GM19372 (cell line): ENCODE measurements at regions not wholly inside any gene's neighbourhood (a gene's known extent, or its start where the extent isn't known, plus 50 kb on each side); places are given as distances from the start of the nearest gene placed in this dataset.

ENCODE experiments used
- ATAC-seq: cut with Tn5 transposase; IDR thresholded peaks from one replicate; pipeline ENCODE4 v1.9.1; 2021; ENCODE audit warnings: mild to moderate bottlenecking, low read depth, moderate library complexity; ENCODE audit not compliant: unreplicated experiment

DNA sequence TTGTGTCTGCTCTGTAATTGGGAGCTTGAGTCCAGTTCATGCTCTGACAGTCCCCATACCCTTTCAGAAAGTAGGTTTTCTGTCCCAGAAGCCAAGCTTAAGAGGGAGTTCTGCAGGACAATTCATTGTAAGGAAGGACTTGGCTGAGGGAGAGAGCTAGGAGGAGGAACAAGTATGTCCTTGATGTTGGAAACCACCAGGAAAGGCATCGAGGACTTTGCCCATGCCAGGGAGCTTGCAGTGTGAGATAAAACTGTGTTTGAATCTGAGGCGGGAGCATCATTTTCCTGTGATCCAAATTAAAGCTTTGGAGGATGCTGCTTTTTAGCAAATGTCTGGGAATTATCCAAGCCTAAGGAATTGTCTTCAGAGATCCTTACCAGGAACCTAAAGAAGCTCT, 175.3 kb downstream of the EMP1 start:
- ATAC-seq: no peak

DNA sequence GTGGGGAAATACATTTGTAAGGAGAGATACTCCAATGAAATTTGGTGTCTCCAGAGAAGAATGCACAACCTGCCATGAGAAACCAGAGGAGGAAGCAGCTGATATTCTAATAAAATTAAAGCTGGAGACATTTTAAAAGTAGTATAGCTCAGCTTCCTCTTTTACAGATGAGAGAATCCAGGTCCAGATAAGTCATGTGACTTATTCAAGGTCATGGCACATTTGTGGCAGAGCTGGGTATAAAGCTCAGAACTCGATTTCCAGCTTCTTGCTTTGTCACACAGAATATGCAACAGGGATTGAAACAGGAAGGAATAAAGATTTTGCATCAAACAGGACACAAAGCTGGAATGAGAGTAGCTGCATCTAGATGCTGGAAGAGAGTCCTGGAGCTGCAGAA, 174.8 kb downstream of the EMP1 start:
- no peak for ATAC-seq

DNA sequence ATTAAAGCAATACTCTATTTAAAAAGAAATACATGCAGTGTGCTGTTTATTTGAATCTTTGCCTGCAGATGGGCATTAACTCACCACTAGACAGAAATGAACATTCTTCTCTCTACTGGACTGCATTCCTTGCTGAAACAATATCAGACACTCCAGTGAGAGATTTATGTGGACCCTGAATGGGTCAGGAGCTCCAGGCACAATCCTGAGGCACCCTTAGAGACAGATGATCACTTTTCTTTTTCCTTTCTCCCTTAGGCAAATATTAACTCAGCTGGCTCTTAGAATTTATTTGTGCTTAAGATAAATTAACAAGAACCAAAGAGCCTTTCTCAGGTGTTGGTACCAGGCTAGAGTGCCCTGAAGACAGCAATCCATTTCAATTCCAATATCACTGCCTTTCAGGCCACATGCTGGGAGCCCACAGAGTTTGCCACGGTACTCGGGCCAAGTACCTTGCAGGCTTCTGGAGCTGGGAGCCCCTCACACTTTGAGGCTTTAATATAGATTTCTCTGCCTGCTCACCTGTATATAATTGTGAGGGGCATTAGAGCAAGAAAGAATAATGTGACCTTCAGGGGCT, 173.0 kb downstream of the EMP1 start:
- ATAC-seq: no peak

DNA sequence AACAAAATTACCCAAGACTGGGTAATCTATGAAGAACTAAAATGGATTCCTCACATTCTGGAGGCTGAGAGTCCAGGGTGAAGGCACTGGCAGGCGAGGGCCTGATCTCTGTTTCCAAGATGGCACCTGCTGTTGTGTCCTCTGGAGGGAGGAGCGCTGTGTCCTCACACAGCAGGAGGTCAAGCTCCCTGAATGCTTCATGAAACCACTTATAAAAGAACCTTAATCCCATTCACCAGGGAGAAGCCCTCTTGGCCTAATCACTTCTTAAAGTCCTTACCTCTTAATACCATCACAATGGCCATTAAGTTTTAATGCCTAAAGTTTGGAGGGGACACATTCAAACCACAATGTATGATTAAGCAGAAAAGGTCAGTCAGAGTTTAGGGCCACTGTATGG, 172.4 kb downstream of the EMP1 start:
- ATAC-seq: no peak

DNA sequence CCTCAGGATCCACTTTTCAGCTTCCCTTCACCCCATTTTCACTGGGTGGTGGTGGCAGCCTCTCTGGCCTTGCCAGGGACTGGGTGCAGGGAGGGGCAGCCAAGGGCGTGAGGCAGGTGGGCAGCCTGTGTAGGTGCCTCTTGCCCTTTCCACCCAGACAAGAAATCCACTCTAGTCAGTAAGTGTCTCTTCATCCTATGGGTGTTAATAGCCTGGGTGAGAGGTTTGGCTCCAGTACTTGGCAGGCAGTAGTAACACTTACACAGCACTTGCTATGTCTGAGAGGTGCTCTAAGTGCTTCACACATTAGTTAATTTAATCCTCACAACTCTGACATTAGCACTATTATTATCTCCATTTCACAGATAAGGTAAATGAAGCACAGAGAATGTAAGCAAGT, 171.9 kb downstream of the EMP1 start:
- ATAC-seq: no peak

DNA sequence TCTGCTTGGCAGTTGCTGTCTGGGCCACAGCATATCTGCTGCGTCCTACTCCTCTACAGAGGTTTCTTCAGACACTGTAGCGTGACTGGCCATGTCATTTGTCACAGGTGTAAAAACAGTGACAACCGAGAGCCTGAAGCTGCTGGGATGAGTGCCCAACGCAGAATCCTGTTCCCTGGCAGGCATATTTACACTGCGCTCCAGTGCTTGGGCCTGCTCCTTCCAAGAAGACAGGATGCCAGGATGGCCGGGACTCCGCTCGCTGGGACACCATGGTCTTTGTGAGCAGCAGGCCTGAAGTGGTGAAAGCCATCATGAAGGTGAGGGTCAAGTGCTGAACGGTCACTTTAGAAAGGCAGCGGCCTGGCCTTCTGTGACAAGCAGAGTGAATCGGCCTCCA, 171.4 kb downstream of the EMP1 start:
- ATAC-seq: no peak

DNA sequence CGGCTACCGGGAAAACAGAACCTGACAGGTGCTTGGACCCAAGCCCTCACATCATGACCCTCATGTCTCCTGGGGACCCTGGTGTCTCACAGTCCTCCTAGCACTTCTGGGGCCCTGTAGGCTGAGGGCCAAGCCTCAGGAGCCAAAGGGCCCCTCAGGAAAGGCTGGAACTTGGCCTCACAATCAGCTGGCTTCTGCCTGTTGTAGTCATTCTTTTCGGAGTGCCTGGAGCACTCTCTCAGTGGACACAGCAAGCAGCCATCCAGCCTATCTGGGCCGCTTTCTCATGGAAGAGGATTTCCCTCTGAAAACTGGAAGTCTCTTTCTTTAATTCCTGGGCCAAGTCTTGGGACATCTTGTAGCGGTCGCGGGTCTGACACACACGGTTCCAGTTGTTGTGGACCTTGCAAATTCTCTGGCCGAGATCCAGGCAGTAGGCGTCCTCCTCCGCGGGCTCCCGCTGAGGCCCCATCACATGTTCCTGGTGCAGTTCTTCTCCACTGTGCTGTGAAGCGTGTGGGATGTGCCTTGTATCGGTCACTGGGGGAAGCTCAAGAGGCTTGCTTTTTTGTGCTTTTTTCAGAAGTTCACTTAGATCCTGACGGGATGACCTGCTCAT, 169.3 kb downstream of the EMP1 start:
- ATAC-seq: no peak

DNA sequence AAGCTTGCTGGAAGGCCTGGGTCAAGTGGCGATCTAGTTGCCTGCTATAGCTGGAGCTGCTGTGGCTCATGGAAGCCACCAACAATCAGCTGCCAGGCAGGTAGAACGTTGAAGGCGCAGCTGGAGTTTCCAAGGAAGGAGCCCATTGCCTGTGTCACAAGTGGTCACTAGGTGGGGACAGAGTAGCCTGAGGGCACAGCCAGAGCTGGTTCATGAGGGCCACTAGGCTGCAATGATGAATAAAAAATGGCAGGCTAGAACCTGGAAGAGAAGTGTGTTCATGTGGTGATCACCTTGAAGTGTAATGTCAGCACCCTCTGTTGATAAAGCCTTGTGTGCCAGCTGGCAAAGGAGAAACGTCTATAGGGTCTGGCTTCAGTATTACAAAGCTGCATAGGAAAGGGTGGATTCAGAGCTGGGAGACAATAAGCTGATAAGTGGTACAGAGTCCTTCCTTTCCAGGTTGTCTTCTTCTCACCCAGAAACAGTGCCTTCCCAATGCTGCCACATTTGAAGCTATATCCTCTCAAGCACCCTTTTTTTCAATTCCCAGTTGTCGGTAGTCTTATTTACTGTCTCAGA, 165.8 kb downstream of the EMP1 start:
- no peak for ATAC-seq

DNA sequence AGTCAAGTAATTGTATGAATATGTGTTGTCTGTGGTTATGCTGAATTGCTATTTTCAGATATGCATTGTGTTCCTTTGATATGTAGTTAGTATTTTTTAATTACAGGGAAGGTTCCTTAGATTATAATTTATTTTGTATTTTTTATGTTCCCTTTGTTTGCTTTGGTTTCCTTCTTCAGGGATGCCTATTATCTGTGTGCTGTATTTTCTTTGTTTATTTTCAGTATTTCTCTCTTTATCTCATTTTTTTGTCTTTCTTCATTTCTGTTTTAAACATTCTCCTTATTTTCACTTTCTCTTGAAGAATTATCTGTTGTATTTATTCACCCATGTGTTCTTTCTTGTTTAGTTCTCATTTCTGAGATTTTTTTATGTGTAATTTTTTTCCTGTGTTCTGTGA, 163.1 kb downstream of the EMP1 start:
- ATAC-seq: no peak

DNA sequence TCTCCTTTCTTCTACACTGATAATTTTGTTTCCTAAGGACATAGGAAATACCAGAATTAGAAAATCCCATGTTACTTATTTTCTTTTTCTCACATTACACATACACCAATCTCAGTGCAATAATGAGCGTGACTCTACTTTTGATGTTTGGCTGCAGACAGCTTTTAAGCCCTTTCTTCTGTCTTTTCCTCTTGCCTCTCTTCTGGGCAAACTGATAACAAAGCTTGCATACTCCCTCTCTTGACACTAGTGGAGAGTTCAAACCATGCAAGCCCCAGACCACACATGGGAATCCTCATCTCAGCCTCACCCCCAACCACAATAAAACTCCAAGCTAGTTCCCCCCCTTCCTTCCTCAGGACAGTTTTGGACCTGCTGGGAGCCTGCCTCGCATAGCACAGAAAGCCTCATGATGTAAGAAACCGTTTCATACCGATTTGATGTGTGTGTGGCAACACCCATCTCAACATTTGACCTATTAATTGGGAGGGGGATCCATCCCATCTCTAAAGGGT, 161.9 kb downstream of the EMP1 start:
- no peak for ATAC-seq

DNA sequence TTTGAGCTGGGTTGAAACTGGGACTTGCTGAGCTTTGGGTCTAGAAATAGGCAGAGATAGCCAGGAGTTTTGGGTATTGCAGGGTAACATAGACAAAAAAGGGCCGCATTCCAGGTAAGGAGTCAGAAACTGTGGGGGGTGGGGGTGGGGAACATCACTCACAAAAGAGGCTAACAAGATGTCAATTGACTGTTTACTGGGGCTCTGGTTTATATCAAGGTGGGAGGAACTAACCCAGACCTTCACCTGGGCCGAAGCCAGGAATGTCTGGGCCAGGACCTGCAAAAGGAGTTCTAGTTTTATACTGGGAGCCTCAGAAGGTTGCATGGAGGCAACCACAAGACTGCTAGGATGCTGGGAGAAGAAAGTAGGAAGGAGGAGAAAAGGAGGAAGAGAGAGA, 154.4 kb downstream of the EMP1 start:
- no peak for ATAC-seq

DNA sequence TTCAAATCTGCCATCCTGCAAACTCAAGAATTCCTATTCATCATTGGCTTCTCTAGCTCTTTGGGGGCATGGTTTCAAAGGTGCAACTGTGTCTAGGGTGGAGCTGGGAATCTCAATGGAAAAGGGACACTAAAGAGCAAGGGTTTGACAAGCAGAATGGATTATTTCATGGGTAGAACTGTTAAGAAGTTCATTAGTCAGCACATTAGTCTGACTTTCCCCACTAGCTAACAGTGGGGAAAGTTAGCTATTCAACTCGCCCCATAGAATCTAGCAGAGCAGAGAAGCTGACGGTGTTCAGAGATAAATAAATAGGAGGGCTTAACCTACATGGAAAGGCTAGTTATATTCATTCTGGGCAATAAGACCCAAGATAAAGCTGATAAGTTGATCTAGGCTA, 153.9 kb downstream of the EMP1 start:
- ATAC-seq: no peak

DNA sequence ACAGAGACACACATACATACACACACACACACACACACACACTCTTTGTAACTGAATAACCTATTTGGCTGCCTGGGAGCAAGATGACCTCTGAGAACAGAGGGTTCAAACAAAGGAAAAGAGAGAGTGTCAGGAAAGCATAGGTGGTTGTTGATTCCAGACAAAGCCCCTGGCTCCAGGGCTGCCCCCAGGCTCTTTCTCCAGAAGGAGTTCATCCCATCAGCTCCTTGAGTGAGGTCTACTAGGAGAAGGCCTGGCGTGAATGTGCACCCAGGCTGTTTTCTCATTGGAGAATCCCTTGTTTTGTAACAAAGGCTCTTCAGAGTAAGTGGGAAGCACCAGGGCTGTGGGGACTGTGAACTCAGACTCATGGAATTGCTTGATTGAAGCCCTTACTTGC, 151.9 kb downstream of the EMP1 start:
- ATAC-seq: no peak

DNA sequence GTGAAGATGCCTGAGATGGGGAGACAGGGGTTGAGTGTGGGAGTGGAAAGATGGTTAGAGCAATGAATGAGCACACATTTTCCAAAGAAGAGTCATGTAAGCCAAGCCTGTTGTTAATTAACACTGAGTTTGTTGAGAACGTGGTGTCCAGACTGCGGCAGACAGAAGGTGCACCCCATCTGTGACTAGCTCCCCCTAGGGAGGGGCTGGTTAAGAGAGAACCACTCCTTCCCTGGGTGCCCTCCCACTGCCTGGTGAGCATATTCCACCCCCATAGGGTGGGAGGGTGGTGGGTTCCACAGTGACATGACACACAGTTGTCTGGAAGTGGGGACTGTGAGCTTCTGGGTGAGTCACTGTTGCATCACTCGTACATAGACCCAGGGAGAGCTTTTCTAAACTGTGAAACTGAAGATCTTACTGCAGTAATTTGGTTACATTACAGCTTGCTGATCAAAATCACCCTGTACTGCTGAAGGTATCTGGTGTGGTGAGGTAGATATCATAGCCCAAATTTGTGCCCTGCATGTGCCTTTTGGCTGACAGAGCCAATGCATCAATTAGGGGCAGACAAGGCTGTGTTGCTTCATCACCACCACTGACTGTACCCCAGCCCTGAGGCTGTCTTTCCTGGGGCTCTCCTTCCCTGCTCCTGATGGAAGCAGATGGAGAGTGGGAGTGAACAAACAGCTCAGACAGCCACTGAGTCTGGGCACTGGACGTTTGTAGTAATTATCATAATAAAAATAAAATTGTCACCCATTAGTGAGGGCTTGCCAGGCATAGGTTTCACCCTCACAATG, 150.9 kb downstream of the EMP1 start:
- no peak for ATAC-seq

DNA sequence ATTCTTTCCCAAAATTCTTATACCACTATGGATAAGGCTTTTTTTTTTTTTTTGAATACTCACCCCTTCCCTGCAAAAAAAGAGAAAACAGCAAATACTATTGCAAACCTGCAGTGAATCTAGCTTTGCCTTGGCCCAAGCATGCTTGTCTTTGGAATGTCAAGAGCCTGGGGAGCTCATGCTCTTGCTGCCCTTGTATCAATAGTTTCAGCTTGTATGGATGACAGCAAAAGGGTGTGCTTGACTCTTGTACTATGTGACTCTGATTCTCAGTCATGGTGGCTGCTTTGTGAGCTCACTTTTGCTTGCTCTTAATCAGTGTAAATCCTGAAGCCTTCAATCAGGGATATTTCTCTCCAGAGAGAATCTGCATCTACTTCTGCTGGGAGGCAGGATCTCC, 149.2 kb downstream of the EMP1 start:
- ATAC-seq: no peak

DNA sequence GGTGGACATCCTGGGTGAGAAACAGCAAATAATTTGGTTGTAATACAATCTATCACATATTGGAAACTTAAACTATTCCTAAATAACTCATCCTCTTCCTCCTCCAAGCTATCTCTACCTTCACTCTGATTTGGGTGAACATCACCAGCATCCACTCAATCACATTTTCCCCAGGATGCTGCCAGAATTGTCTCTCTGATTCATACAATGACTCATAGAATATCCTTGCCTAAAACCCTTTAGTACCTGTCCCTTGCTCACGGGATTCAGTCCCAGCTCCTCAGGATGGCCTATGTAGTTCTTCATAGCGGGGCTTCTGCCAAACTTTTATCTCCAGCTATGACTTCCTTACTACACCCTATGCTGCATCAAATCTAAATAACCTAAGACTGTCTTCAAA, 146.8 kb downstream of the EMP1 start:
- ATAC-seq: no peak

DNA sequence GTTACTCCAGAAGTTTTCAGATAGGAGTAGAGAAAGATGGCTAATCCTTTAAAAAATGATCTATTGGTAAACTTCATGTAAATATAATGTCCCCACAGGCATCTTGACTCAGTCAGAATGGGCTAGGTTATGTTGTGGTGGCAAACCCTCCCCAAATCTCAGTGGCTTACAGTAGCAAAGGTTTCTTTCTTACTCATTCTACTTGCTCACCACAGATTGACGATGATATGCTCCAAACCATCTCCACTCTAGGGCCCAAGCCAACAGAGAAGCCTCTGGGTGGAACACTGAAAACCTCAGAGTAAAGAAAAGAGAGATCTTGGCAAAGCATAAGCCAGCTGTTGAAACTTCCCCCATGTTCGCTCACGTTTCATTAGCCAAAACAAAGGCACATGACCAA, 146.4 kb downstream of the EMP1 start:
- no peak for ATAC-seq

DNA sequence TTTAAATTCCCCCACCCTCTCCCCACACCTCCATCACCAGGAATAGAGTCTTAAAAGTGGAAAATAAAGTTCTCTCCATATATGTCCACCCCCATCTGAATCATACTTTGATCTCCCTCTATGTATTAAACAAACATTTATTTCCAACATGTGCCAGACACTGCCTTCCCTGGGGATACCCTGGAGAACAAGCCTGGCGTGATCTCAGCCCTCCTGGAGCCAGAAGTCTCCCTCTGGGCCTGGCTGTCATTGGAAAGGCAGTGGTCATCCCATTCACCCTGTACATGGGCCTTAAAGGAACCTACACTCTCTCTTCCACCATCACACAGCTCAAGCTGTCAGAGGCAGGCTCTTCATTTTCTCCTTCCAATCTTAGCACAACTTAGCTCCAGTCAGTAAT, 143.6 kb downstream of the EMP1 start:
- ATAC-seq: no peak

DNA sequence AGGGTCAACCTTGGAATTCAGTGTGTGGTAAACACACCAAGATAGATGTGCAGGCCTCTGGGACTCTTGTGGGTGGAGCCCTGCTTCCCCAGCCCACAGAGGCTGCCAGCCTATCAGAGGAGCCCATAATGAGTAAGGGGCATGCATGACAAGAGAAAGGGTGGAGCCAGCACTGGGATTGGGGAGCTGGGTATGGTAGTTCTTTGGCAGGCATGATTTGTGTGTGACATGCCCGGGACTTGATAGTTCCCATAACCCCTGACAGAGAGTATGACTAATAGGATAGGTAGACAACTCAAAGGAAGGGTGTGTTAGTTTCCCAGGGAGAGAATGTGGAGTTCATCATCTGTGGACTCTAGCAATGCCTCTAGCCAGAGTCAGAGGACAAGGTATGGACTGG, 143.0 kb downstream of the EMP1 start:
- no peak for ATAC-seq

DNA sequence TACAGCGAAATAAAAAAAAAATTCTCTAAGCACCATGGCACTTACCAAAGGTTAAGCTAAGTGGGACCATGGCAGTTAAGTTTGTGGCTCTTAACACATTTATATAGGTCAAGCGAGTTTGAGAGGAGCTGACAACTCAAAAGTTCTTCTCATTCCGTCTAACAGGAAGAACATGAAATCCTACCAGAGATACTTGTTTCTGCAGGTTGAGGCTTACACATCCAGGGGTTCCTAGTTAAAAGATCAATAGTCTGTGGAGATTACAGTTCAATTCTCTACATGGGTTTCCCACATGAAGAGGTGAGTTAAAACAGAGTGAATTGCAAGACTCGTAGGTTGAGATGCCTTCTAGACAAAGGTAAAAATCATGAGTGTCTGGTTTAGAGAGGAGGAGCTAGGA, 142.6 kb downstream of the EMP1 start:
- ATAC-seq: no peak

DNA sequence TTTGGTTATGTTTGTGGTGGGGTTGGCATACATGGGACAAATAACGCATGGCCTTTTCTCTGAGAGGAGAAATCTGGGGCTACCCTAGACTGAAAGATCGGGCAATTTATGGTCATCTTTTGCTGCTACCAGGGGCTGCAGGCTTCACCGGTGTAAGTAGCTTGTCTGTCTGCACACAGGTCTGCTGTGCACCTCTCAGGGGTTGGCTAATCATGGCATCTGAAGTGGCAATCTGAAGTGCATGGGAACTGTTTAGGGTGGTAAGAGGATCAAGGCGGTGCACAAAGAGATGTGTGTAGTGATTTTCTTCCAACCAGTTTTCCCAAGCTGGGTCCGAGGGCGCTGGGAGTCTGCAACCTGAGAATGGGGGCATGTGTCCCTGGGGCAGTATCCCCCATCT, 141.3 kb downstream of the EMP1 start:
- no peak for ATAC-seq

DNA sequence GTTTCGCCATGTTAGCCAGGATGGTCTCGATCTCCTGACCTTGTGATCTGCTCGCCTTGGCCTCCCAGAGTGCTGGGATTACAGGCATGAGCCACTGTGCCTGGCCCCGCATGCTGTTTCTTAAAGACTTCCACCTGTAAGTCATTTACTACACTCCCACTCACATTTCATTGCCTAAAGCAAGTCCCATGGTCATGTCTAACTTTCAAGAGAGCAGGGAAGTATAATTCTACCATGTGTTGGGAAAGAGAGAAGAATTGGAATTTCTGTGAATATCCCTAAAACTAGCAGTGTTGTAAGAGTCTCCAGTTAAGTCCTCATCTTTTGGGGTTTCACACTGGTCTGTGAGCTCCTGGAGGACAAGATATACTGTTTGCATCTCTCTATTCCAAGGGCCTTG, 139.7 kb downstream of the EMP1 start:
- ATAC-seq: no peak
